ENCODE measurements at regions not wholly inside any gene's neighbourhood (a gene's known extent, or its start where the extent isn't known, plus 50 kb on each side); places are given as distances from the start of the nearest gene placed in this dataset.

DNA sequence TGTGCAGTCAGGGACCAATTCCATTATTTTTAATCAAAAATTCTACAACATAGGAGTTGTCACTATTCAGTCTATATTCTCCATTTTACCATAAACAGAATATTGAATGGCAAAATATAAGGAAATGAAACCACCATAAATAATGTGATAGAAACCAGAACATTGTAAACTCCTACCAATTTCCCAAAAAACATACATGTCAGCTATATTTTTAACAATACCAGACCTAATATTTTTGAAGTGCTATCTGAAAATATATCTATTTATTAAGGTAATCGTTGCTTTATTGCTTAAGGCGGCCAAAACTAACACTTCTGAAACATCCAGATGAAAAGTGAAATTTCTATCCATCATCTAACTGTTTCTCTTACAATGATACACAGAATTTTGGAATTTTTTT, 123.0 kb upstream of the C11orf58 start:
- peak; percentile 55; the same call in 1 of the 2 replicates for TF ChIP-seq MAFF (IDR thresholded peaks at IDR 0.05; ENCODE audit: low read depth, low read length)
- TF ChIP-seq MAFK (conservative IDR thresholded peaks at IDR 0.05 in 1 of 2, IDR thresholded peaks at IDR 0.05 in 1 of 2; ENCODE audit: low read length in 2 of 2) = peak; percentile 30 to 68; a peak in 3 of 4 replicates
- TF ChIP-seq ZNF891 (CRISPR knock-in tag; IDR thresholded peaks at IDR 0.05) = no peak
- TF ChIP-seq ZFP1 (CRISPR knock-in tag; IDR thresholded peaks at IDR 0.05) = no peak
- TF ChIP-seq ZNF746 (CRISPR knock-in tag; IDR thresholded peaks at IDR 0.05) = no peak
- FAIRE-seq = no peak

DNA sequence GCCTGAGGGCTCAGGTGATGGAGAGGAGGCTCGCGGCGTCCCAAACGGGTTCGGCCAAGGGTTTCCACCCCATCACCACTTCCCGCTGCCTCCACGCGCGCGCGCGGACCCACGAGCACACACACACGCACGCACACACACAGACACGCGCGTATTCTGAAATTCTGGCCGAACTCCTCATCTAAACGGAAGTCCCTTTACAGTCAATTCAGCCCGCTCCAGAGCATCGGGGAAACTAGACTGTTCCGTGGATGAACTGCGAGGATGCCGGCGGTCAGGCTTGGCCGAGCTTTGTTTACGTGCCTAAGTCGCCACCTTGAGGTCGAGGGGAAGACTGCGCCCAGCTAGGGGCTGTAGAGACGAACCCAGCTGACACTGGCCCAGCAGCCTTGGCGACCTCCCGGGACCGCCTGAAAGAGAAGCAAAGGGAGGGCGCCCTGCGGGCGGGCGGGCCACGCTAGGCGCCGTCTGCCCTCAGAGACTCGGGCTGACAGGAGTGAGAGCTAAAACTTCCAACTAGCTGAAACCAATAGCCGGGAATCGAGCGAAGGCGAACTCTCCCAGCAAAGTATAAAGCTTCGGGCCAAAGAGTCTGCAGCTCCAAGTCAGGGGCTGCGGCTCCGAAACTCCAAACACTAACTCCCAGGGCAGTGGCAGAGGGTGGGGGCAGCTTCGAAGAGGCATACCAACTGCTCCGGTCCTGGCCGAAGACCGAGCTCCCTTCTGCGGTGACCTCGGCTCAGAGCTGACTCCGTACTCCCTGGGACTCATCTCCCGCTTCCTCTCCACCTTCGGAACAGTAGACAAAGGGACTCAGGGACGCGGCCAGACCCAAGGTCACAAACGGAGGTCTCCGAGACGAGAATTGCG, 124.7 kb upstream of the C11orf58 start:
- peaks cover 7 to 51% of the 10 kb centered on the region in 2 experiments; a peak in 4 of 5 replicates for H3K27me3 ChIP-seq (ENCODE audit: control insufficient read depth in 1 of 2, insufficient read depth in 2 of 2, low read length in 2 of 2)
- POLR2A ChIA-PET = no interaction called here
- peak overlapping the region; percentile 42 to 73 (median 55) for H3K4me3 ChIP-seq (replicated peaks in 1 of 3; ENCODE audit: insufficient read depth in 1 of 3, low read depth in 2 of 3, low read length in 3 of 3)
- H3K4me2 ChIP-seq (ENCODE audit: low read depth, low read length) = peak overlapping the region; percentile 89
- no peak overlapping the region for H3K27ac ChIP-seq (ENCODE audit: extremely low read length, insufficient read depth, low read length)
- no peaks in the 10 kb centered on the region for H3K9me3 ChIP-seq (ENCODE audit: low read length)
- peak overlapping the region; percentile 17 for H2AFZ ChIP-seq (ENCODE audit: low read length)
- no peak overlapping the region for H3K9ac ChIP-seq (ENCODE audit: insufficient read depth, low read depth, low read length)
- ATAC-seq = peak; percentile 99
- BruUV-seq (replicated peaks) = no TSS peak
- intact Hi-C loops (cut with micrococcal nuclease; ENCODE audit: unreplicated experiment) (loop anchor here (1.0 to 10.0 kb wide), 6 partner anchors 672 to 1289 kb away; no protein-coding TSS in a partner anchor), in situ Hi-C loops (cut with HindIII; ENCODE audit: extremely low pct_ligation_motif_present, low pct_unique_long_range_greater_than_20kb) (loop anchor here (10.0 kb wide), 2 partner anchors 669 to 789 kb away; no protein-coding TSS in a partner anchor)
- WGBS (ENCODE audit: low lambda C conversion rate) = under 1% methylated on average over 25 of the region's 65 CpGs
- CTCF ChIA-PET (ENCODE audit: low intra/inter-chr PET ratio, low total read pairs) = interaction anchor here (0.7 to 2.4 kb wide), 6 partner anchors 422 to 843 kb away, joined by 3 to 15 read pairs (median 6); no protein-coding TSS in a partner anchor
- DNase-seq (ENCODE audit: low spot score) = peak; percentile 73
- peak; percentile 81 for FAIRE-seq
- H3K36me3 ChIP-seq (replicated peaks in 1 of 2; ENCODE audit: control insufficient read depth in 1 of 2, insufficient read depth in 2 of 2, low read length in 2 of 2) = no peaks in the 10 kb centered on the region
- H3K4me1 ChIP-seq (ENCODE audit: insufficient read depth, low read length) = peaks cover 11% of the 10 kb centered on the region
- no peaks in the 10 kb centered on the region for H3K79me2 ChIP-seq (ENCODE audit: insufficient read depth, low read length)
- no peaks in the 10 kb centered on the region for H4K20me1 ChIP-seq (ENCODE audit: insufficient read depth, low read length)
- TF ChIP-seq ZNF737 (CRISPR knock-in tag; IDR thresholded peaks at IDR 0.05; ENCODE audit: borderline replicate concordance) (no peak), ZNF337 (CRISPR knock-in tag; IDR thresholded peaks at IDR 0.05; ENCODE audit: borderline replicate concordance, low read depth) (no peak), ZMYM2 (CRISPR knock-in tag; IDR thresholded peaks at IDR 0.05) (no peak), ZNF784 (CRISPR knock-in tag; IDR thresholded peaks at IDR 0.05; ENCODE audit: borderline replicate concordance) (peak; percentile 67; the same call in 1 of the 2 replicates)
- TF ChIP-seq, protein P1, sequence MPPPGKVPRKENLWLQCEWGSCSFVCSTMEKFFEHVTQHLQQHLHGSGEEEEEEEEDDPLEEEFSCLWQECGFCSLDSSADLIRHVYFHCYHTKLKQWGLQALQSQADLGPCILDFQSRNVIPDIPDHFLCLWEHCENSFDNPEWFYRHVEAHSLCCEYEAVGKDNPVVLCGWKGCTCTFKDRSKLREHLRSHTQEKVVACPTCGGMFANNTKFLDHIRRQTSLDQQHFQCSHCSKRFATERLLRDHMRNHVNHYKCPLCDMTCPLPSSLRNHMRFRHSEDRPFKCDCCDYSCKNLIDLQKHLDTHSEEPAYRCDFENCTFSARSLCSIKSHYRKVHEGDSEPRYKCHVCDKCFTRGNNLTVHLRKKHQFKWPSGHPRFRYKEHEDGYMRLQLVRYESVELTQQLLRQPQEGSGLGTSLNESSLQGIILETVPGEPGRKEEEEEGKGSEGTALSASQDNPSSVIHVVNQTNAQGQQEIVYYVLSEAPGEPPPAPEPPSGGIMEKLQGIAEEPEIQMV (CRISPR knock-in tag; IDR thresholded peaks at IDR 0.05; ENCODE audit: low read depth) = no peak
- TF ChIP-seq, protein P2, sequence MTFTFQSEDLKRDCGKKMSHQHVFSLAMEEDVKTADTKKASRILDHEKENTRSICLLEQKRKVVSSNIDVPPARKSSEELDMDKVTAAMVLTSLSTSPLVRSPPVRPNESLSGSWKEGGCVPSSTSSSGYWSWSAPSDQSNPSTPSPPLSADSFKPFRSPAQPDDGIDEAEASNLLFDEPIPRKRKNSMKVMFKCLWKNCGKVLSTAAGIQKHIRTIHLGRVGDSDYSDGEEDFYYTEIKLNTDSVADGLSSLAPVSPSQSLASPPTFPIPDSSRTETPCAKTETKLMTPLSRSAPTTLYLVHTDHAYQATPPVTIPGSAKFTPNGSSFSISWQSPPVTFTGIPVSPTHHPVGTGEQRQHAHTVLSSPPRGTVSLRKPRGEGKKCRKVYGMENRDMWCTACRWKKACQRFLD (CRISPR knock-in tag; IDR thresholded peaks at IDR 0.05; ENCODE audit: borderline replicate concordance) = 0 out of 2 replicates have a peak, but pooled peaks have one; percentile 21

More for the DNA sequence above, 123.0 kb upstream of the C11orf58 start:
- Histone ChIP-seq H3K9me3 (ENCODE audit: low read length) (no peaks in the 10 kb centered on the region), H3K27ac (ENCODE audit: extremely low read length, insufficient read depth, low read length) (no peak overlapping the region), H3K4me2 (ENCODE audit: low read depth, low read length) (no peak overlapping the region), H4K20me1 (ENCODE audit: insufficient read depth, low read length) (no peaks in the 10 kb centered on the region), H3K36me3 (replicated peaks in 1 of 2; ENCODE audit: control insufficient read depth in 1 of 2, insufficient read depth in 2 of 2, low read length in 2 of 2) (no peaks in the 10 kb centered on the region), H3K4me1 (ENCODE audit: insufficient read depth, low read length) (peaks cover 11% of the 10 kb centered on the region), H3K79me2 (ENCODE audit: insufficient read depth, low read length) (no peaks in the 10 kb centered on the region), H3K4me3 (replicated peaks in 1 of 3; ENCODE audit: insufficient read depth in 1 of 3, low read depth in 2 of 3, low read length in 3 of 3) (no peak overlapping the region), H3K9ac (ENCODE audit: insufficient read depth, low read depth, low read length) (no peak overlapping the region), H2AFZ (ENCODE audit: low read length) (no peak overlapping the region), H3K27me3 (ENCODE audit: control insufficient read depth in 1 of 2, insufficient read depth in 2 of 2, low read length in 2 of 2) (peaks cover 7 to 36% of the 10 kb centered on the region in 2 experiments; a peak in 4 of 5 replicates)
- POLR2A ChIA-PET = no interaction called here
- DNase-seq (ENCODE audit: low spot score) = no peak
- BruUV-seq (replicated peaks) = no TSS peak
- intact Hi-C loops (cut with micrococcal nuclease; ENCODE audit: unreplicated experiment) = loop anchor here (10.0 kb wide), 1 partner anchor 1291 kb away; no protein-coding TSS in a partner anchor
- no peak for ATAC-seq
- CTCF ChIA-PET (ENCODE audit: low intra/inter-chr PET ratio, low total read pairs) = no interaction called here
- 1% methylated on average over 2 of the region's 2 CpGs for WGBS (ENCODE audit: low lambda C conversion rate)
- in situ Hi-C loops (cut with HindIII; ENCODE audit: extremely low pct_ligation_motif_present, low pct_unique_long_range_greater_than_20kb) = loop anchor here (10.0 kb wide), 2 partner anchors 671 to 791 kb away; no protein-coding TSS in a partner anchor
